Lung (tissue), 11 donors: ENCODE measurements at regions not wholly inside any gene's neighbourhood (a gene's known extent, or its start where the extent isn't known, plus 50 kb on each side); places are given as distances from the start of the nearest gene placed in this dataset.

Experiments
- ATAC-seq: fragments of 200-7000 bp; cut with Tn5 transposase; one replicate; pipeline ENCODE4 v1.9.1; 2020; ENCODE audit warnings: moderate number of reproducible peaks; ENCODE audit not compliant: insufficient read depth, low FRiP score
- DNase-seq, 3 donors: peaks; one replicate each; pipeline ENCODE4 v3.0.0-alpha.2; 2013 to 2017
- H3K27ac ChIP-seq, 2 donors: one replicate each; pipeline ENCODE4 v1.5.1; 2013; ENCODE audit warnings: mild to moderate bottlenecking in 2 of 2, moderate library complexity in 2 of 2, control low read depth in 1 of 2, inconsistent platforms in 1 of 2, low read depth in 1 of 2, low read length in 1 of 2
- H3K27me3 ChIP-seq, 3 donors: one replicate each; pipeline ENCODE4 v1.5.1; 2013; ENCODE audit warnings: low read length in 2 of 3; ENCODE audit not compliant: control insufficient read depth in 3 of 3, insufficient read depth in 3 of 3
- H3K36me3 ChIP-seq, 4 donors: one replicate each; pipeline ENCODE4 v1.5.1; 2013; ENCODE audit warnings: low read length in 4 of 4, mild to moderate bottlenecking in 1 of 4, moderate library complexity in 1 of 4; ENCODE audit not compliant: control insufficient read depth in 4 of 4, insufficient read depth in 4 of 4
- H3K4me1 ChIP-seq, 5 donors: one replicate each; pipeline ENCODE4 v1.5.1; 2013; ENCODE audit warnings: low read length in 5 of 5, mild to moderate bottlenecking in 2 of 5, moderate library complexity in 1 of 5; ENCODE audit not compliant: control insufficient read depth in 5 of 5, insufficient read depth in 5 of 5
- H3K4me3 ChIP-seq: one replicate; pipeline ENCODE4 v1.5.1; 2013; ENCODE audit warnings: mild to moderate bottlenecking, control low read depth, moderate library complexity
- H3K9ac ChIP-seq, 2 donors: one replicate each; pipeline ENCODE4 v1.5.1; 2013; ENCODE audit warnings: low read length in 2 of 2, control low read depth in 1 of 2; ENCODE audit not compliant: insufficient read depth in 1 of 2
- H3K9me3 ChIP-seq, 4 donors: one replicate each; pipeline ENCODE4 v1.5.1; 2013; ENCODE audit warnings: low read length in 3 of 4, mild to moderate bottlenecking in 1 of 4, moderate library complexity in 1 of 4; ENCODE audit not compliant: control insufficient read depth in 4 of 4, insufficient read depth in 3 of 4
- WGBS, 2 donors: extraction: QIAGEN DNeasy Blood & Tissue Kit; methylation state at CpG; one replicate each; pipeline ENCODE4 v1.1.7; 2013; 5-methylcytosine and 5-hydroxymethylcytosine counted together
- TF ChIP-seq, protein P1 (sequence below): IDR thresholded peaks from 2 replicates; pipeline ENCODE4 v1.5.1; 2012; ENCODE audit warnings: mild to moderate bottlenecking; ENCODE audit errors: control extremely low read depth, extremely low read depth
- donor health status: control.
- donor health status: control.
- donor health status: Bipolar disorder and iron deficiency.
- donor health status: healthy.
- donor health status: DM: yes; HTN: yes; CAD: no.

DNA sequence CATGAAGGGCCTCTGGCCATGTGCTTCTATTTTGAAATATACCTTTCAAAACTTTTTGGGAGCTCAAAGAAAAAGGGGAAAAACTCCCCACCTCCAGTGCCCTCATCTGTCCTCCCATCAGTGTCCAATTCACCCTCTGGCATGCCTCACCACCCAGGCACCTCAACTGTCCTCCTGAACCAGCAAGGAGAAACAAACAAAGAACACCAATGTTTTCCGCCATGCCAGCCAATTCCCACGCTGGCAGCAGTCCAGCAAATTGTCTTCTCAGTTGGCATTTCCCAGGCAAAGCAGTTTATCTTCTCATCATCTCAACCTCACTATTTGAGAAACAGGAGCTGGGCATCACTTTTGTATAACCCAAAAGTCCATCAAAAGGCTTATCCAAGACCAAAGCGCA, 496.9 kb downstream of the SOX6 start:
- H3K36me3 ChIP-seq = no peaks in the 10 kb centered on the region
- TF ChIP-seq, protein P1, sequence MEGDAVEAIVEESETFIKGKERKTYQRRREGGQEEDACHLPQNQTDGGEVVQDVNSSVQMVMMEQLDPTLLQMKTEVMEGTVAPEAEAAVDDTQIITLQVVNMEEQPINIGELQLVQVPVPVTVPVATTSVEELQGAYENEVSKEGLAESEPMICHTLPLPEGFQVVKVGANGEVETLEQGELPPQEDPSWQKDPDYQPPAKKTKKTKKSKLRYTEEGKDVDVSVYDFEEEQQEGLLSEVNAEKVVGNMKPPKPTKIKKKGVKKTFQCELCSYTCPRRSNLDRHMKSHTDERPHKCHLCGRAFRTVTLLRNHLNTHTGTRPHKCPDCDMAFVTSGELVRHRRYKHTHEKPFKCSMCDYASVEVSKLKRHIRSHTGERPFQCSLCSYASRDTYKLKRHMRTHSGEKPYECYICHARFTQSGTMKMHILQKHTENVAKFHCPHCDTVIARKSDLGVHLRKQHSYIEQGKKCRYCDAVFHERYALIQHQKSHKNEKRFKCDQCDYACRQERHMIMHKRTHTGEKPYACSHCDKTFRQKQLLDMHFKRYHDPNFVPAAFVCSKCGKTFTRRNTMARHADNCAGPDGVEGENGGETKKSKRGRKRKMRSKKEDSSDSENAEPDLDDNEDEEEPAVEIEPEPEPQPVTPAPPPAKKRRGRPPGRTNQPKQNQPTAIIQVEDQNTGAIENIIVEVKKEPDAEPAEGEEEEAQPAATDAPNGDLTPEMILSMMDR = no peak
- WGBS, 2 donors = 89 to 95% methylated on average over 3 of the region's 3 CpGs
- H3K9me3 ChIP-seq = no peaks in the 10 kb centered on the region
- H3K4me3 ChIP-seq = no peak overlapping the region
- H3K27me3 ChIP-seq = no peaks in the 10 kb centered on the region
- no peak overlapping the region for H3K27ac ChIP-seq
- H3K9ac ChIP-seq = no peak overlapping the region
- ATAC-seq (no peak), DNase-seq (no peak)
- peaks cover 0 to 2% (median 0%) of the 10 kb centered on the region in 5 donors for H3K4me1 ChIP-seq

DNA sequence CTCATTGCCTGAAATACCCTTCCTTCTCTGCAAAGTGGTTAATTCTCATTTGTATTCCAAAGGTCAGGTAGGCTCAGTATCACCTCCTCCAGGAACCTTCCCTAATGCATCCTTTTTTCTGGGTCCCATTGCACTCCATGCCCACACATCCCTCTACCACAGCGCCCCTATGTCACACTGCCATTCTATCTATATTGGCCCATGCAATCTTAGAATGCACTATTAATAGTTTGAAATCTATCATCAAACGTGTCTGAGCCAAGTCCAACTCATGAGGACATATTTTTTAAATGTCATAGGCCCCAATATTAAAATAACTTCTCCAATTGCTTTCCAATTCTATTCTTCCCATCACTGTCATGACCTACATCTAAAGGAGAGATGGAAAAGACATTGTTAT, 495.1 kb downstream of the SOX6 start:
- H3K36me3 ChIP-seq = no peaks in the 10 kb centered on the region
- no peak overlapping the region for H3K4me3 ChIP-seq
- TF ChIP-seq, protein P1 = no peak
- H3K27me3 ChIP-seq = no peaks in the 10 kb centered on the region
- 86% methylated on average over 2 of the region's 2 CpGs for WGBS, 2 donors
- H3K9ac ChIP-seq = no peak overlapping the region
- peaks cover 0 to 1% (median 0%) of the 10 kb centered on the region in 4 donors for H3K9me3 ChIP-seq
- H3K4me1 ChIP-seq = peaks cover 0 to 3% (median 0%) of the 10 kb centered on the region in 5 donors
- ATAC-seq (no peak), DNase-seq (no peak)
- no peak overlapping the region for H3K27ac ChIP-seq

DNA sequence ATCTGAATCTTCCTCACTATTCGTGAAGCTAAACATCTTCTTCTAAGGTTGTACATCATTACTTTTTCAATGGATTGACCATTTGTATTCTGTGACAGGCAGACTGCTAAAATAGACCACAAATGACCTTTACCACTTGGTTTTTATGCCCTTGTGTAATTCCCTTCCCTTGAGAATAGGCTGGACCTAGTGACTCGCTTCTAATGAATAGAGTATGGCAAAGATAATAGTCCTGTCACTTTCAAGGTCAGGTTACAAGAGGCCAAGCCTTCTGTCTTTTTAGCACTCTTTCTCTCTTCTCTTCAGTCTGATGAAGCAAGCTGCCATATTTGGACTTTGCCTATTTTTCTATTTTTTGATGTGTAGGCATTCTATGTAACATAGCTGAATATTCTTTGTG, 492.9 kb downstream of the SOX6 start:
- Histone ChIP-seq H3K9ac (no peak overlapping the region), H3K36me3 (no peaks in the 10 kb centered on the region), H3K27ac (no peak overlapping the region), H3K27me3 (no peaks in the 10 kb centered on the region), H3K4me3 (no peak overlapping the region), H3K4me1 (peaks cover 0 to 3% (median 0%) of the 10 kb centered on the region in 5 donors), H3K9me3 (peaks cover 0 to 1% (median 0%) of the 10 kb centered on the region in 4 donors)
- TF ChIP-seq, protein P1 = no peak
- 80 to 88% methylated on average over 2 of the region's 2 CpGs for WGBS, 2 donors
- DNase-seq (no peak), ATAC-seq (no peak)
